SW480 (cell line): ENCODE measurements at regions not wholly inside any gene's neighbourhood (a gene's known extent, or its start where the extent isn't known, plus 50 kb on each side); places are given as distances from the start of the nearest gene placed in this dataset.

Experiments
- DNase-seq: peaks from one replicate; pipeline ENCODE4 v3.0.0-alpha.2; 2016; ENCODE audit warnings: low spot score

GRCh38 chr1:37391211-37392011 is 83.0 kb upstream of the ZC3H12A start:
- DNase-seq, result no peak

DNA sequence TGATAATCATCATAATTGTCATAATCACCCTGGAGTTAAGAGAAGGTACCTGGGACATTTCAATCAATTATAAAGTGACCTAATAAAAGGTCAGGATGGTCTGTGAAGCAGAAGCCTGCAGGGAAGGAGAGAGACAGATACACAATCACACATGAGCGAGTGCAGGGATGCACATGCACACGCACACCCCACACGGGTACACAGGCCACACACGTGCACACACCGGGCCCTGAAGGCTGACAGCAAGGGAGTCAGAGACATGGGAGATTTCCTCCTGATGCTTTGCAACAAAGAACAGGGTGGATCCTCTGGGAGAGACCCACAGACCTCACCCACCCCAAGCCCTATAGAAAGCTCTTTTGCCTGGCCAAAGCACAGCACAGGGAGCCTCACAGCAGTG is 82.3 kb upstream of the ZC3H12A start:
- DNase-seq, result no peak

GRCh38 chr1:37393173-37394120 is 80.9 kb upstream of the ZC3H12A start:
- DNase-seq, result no peak

DNA sequence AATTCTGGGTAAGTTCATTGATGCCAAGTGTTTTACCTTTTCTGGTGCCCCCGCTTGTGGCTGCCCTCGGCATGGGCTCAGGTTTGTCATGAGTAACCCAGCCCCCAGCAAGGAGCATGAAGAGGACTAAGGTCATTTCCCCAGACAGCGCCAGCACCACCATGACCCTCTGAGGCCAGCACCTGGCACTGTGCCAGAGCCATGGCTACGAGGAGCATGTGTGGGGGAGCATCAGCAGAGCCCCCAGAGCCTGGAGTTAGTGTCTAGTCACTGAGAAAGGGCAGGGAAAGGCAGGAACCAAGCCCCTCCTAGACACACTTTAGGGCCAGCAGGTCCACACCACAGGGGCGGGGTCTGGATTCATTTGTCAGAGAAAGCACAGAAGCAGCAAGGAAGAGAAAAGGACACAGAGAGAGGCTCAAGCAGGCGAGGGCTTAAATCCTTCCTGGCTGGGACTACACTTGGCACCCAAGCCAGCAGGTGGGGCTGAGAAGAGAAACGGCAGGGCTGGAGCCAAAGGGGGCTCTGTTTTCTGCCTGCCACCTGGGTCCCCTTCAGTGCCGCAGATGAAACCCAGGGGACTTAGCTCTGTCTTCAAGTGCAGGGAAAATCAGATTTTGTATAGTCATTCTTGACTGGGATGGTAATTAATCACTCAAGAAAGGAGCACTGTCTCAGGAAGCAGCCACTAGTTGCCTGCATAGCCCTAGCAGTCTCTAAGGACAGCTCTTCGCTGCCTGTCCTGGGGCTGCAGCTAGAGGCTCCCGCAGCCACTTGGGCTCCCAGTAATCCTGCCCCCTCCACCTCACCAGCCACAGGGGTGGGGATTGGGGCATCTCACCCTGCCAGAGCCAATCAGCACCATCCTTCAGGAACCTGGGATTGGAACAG is 79.6 kb upstream of the ZC3H12A start:
- DNase-seq, result no peak

GRCh38 chr1:37398096-37398495 is 76.3 kb upstream of the ZC3H12A start:
- DNase-seq, result no peak

DNA sequence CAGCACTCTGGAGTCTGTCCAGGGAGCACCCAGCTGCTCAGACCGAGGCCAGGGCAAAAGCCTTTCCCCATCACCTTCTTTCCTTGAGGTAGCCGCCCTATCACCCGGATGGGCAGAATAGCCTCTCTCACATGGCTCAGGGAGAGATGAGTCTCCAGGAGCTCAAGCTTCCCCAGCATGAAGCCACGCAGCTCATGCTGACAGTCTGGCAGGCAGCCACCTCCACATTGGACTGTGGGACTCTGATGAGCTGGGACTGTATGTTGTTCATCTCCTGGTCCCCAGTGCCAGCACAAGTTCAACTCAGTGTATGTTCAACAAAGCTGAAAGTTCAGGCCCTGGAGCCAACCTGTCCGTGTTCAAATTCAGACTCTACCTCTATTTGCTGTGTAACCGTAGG is 75.2 kb upstream of the ZC3H12A start:
- DNase-seq, result no peak

- DNase-seq, result no peak
Measured at GRCh38 chr1:37399830-37400464, 74.4 kb upstream of the ZC3H12A start.

GRCh38 chr1:37400466-37401225 is 73.7 kb upstream of the ZC3H12A start:
- no peak for DNase-seq

DNA sequence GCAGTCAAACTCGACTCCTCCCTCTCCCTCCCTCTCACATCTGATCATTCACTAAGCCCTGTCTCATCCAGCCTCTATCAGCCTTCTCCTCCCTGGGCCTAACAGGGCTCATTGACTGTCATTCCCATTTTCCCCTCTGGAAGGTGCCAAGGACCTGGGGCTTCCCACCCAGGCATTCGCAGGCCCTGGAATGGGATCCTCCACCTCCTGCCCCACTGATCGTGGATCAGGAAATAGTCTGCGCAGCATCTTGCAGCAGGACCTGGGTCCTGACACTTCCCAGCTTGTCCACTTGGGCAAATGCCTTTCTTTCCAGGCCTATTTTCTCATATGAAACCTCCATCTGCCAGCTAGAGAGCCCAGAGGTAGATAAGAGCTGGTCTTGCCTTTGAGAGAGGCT is 71.2 kb upstream of the ZC3H12A start:
- DNase-seq, result no peak

DNA sequence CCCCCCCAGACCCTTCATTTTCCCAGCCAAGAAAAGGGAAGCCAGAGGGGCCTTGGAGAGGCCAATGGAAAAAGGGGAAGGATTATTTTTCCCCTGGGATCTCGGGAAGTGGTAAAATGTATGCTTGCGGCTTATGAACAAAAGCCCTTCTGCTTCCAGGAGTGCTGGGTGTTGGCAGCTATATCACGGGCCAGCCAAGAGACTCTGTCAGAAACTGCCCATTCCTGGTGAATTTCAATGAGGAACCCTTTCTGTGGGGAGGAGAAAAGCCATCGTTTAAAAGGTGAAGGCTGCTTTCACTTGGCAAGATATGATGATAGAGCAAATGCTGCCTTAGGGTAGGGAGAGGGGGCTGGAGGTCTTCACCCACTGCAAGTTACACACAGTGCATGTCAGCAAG is 69.7 kb upstream of the ZC3H12A start:
- DNase-seq, result no peak

DNA sequence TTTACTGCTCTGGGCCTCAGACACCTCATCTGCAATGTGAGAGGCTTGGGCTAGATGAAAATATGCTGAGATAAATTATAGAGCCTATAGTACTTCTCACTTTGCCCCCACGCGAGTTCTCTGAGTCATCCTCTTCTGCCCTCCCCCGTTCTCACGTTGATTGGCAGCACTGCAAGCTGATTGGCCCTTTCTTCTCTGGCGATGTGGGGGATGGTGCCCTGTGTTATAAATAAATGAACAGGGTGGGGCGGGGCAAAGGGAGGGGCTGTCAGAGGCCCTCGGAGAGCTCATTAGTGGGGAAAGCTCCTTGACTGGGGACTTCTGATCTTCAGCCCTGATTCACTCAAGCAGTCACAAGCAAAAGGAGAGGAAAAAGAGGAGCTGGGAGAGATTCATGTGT is 64.3 kb upstream of the ZC3H12A start:
- no peak for DNase-seq

GRCh38 chr1:37410815-37411214 is 63.6 kb upstream of the ZC3H12A start:
- no peak for DNase-seq

DNA sequence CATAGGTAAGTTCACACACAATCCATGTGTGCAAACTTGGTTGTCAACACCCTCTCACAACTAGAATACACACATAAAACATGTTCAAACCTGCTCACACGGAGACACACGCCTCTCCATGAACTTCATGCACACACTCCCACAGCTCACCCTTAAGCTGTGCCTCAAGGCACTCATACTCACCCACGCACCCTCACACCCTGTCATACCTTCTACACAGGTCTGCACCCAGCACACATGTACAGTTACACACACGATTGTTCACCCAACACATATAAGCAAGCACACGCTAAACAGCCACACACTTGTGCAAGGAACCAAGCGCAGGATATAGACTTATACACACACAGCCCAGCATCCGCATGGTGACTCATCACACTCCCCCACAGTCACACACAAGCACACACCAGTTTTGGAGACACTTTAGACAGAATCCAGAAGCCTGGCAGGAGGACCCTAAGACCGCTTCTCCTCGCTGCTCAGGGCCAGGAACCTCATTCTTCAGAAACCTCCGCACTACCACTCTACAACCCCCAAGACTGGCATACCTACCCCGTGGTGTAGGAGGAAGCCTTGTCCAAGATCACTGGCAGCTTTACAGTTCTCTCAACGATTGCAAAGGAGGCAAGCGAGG is 58.7 kb upstream of the ZC3H12A start:
- no peak for DNase-seq

- no peak for DNase-seq
Measured at GRCh38 chr1:37420456-37420855, 53.9 kb upstream of the ZC3H12A start.

DNA sequence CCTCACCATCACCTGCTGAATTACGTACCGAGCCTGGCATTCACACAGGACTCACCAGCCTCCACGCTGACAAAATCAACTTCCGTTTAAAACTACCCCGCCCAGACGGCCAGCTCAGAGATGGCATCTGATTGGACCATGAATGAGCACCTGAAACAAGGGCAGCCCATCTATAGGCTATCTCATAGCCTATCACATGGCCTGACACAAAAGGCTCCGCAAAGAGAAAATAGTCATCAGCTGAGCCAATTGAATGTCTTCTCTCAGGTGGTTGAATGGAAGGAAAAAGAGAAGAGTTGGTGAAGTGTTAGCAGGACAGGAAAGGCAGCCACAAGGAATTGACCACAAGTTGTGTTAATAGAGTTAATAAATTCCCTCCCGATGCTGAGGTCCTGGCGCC is 50.6 kb upstream of the ZC3H12A start:
- no peak for DNase-seq

GRCh38 chr1:37424523-37424922 is 49.9 kb upstream of the ZC3H12A start:
- DNase-seq, result no peak
